SK-N-SH treated with all-trans-retinoic acid at 6 μM for 48 hours (cell line): ENCODE measurements at regions not wholly inside any gene's neighbourhood (a gene's known extent, or its start where the extent isn't known, plus 50 kb on each side); places are given as distances from the start of the nearest gene placed in this dataset.

Experiments
- ATAC-seq: fragments of 200-7000 bp; cut with Tn5 transposase; 3 replicates; pipeline ENCODE4 v1.9.1; 2020; ENCODE audit warnings: mild to moderate bottlenecking, moderate library complexity
- ARNTL ChIP-seq: fragments of 450-650 bp; formaldehyde crosslinking; IDR thresholded peaks from 2 replicates; pipeline ENCODE4 v1.5.0; 2020; ENCODE audit warnings: low read depth, mild to moderate bottlenecking, moderate library complexity, borderline replicate concordance
- BACH2 ChIP-seq: fragments of 250-450 bp; sonication (Bioruptor Pico); IDR thresholded peaks from 2 replicates; pipeline ENCODE4 v1.9.0; 2021; ENCODE audit warnings: mild to moderate bottlenecking, borderline replicate concordance
- CREB5 ChIP-seq: fragments of 250-450 bp; sonication (Bioruptor Pico); IDR thresholded peaks from 2 replicates; pipeline ENCODE4 v1.5.1; 2020; ENCODE audit warnings: low read depth, mild to moderate bottlenecking, moderate library complexity
- CSDC2 ChIP-seq: fragments of 250-450 bp; sonication (Bioruptor Pico); IDR thresholded peaks from 2 replicates; pipeline ENCODE4 v1.5.0; 2020; ENCODE audit warnings: mild to moderate bottlenecking, moderate library complexity
- ESRRG ChIP-seq: fragments of 250-450 bp; sonication (Bioruptor Pico); IDR thresholded peaks from 2 replicates; pipeline ENCODE4 v1.6.1; 2021; ENCODE audit warnings: mild to moderate bottlenecking
- GLIS3 ChIP-seq: fragments of 250-450 bp; sonication (Bioruptor Pico); IDR thresholded peaks from 2 replicates; pipeline ENCODE4 v1.5.0; 2020; ENCODE audit warnings: mild to moderate bottlenecking, moderate library complexity
- ISL1 ChIP-seq: fragments of 250-450 bp; sonication (Bioruptor Pico); IDR thresholded peaks from 2 replicates; pipeline ENCODE4 v2.1.2; 2022; ENCODE audit warnings: mild to moderate bottlenecking, moderate library complexity
- PATZ1 ChIP-seq: fragments of 250-450 bp; sonication (Bioruptor Pico); IDR thresholded peaks from 2 replicates; pipeline ENCODE4 v1.8.0; 2020; ENCODE audit warnings: mild to moderate bottlenecking, moderate library complexity, borderline replicate concordance
- RARB ChIP-seq: fragments of 250-450 bp; sonication (Bioruptor Pico); IDR thresholded peaks from 2 replicates; pipeline ENCODE4 v1.8.0; 2021; ENCODE audit warnings: mild to moderate bottlenecking, moderate library complexity
- SNAI2 ChIP-seq: fragments of 250-450 bp; sonication (Bioruptor Pico); IDR thresholded peaks from 2 replicates; pipeline ENCODE4 v1.5.0; 2020; ENCODE audit warnings: mild to moderate bottlenecking, moderate library complexity
- TCF4 ChIP-seq: fragments of 250-450 bp; sonication (Bioruptor Pico); IDR thresholded peaks from 2 replicates; pipeline ENCODE4 v1.8.0; 2021; ENCODE audit warnings: mild to moderate bottlenecking, moderate library complexity, borderline replicate concordance
- TOX ChIP-seq: fragments of 250-450 bp; sonication (Bioruptor Pico); IDR thresholded peaks from 2 replicates; pipeline ENCODE4 v1.8.0; 2021; ENCODE audit warnings: mild to moderate bottlenecking, moderate library complexity, borderline replicate concordance
- TSHZ2 ChIP-seq: fragments of 250-450 bp; sonication (Bioruptor Pico); IDR thresholded peaks from 2 replicates; pipeline ENCODE4 v1.5.0; 2020; ENCODE audit warnings: mild to moderate bottlenecking, moderate library complexity
- ZC3H10 ChIP-seq: fragments of 250-450 bp; sonication (Bioruptor Pico); IDR thresholded peaks from 2 replicates; pipeline ENCODE4 v1.5.1; 2021; ENCODE audit warnings: mild to moderate bottlenecking, moderate library complexity
- ZFP3 ChIP-seq: fragments of 250-450 bp; sonication (Bioruptor Pico); IDR thresholded peaks from 2 replicates; pipeline ENCODE4 v1.5.0; 2020; ENCODE audit warnings: mild to moderate bottlenecking, moderate library complexity
- ZFP30 ChIP-seq: fragments of 450-650 bp; formaldehyde crosslinking; IDR thresholded peaks from 2 replicates; pipeline ENCODE4 v1.5.0; 2022; ENCODE audit warnings: mild to moderate bottlenecking, moderate library complexity
- ZNF70 ChIP-seq: fragments of 450-650 bp; formaldehyde crosslinking; IDR thresholded peaks from 2 replicates; pipeline ENCODE4 v1.5.0; 2020; ENCODE audit warnings: mild to moderate bottlenecking, moderate library complexity
- ZNF8 ChIP-seq: fragments of 450-650 bp; formaldehyde crosslinking; IDR thresholded peaks from 2 replicates; pipeline ENCODE4 v1.5.0; 2020; ENCODE audit warnings: mild to moderate bottlenecking, moderate library complexity
- TF ChIP-seq, protein P1 (sequence below): fragments of 250-450 bp; sonication (Bioruptor Pico); IDR thresholded peaks from 2 replicates; pipeline ENCODE4 v1.8.0; 2021; ENCODE audit warnings: low read depth, mild to moderate bottlenecking, moderate library complexity, borderline replicate concordance

- ATAC-seq: no peak
- no peak for TF ChIP-seq ARNTL (CRISPR knock-in tag)
- no peak for TF ChIP-seq ZC3H10 (CRISPR knock-in tag)
- no peak for TF ChIP-seq TCF4 (CRISPR knock-in tag)
- no peak for TF ChIP-seq ESRRG (CRISPR knock-in tag)
- no peak for TF ChIP-seq PATZ1 (CRISPR knock-in tag)
- TF ChIP-seq RARB (CRISPR knock-in tag): no peak
- TF ChIP-seq, all 23 proteins: peak for 0
Observed at GRCh38 chr6:106832766-106833510, 141.6 kb downstream of the CD24 start.

GRCh38 chr6:106830930-106831329 is 143.6 kb downstream of the CD24 start:
- TF ChIP-seq, protein P1, sequence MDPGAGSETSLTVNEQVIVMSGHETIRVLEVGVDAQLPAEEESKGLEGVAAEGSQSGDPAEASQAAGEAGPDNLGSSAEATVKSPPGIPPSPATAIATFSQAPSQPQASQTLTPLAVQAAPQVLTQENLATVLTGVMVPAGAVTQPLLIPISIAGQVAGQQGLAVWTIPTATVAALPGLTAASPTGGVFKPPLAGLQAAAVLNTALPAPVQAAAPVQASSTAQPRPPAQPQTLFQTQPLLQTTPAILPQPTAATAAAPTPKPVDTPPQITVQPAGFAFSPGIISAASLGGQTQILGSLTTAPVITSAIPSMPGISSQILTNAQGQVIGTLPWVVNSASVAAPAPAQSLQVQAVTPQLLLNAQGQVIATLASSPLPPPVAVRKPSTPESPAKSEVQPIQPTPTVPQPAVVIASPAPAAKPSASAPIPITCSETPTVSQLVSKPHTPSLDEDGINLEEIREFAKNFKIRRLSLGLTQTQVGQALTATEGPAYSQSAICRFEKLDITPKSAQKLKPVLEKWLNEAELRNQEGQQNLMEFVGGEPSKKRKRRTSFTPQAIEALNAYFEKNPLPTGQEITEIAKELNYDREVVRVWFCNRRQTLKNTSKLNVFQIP (CRISPR knock-in tag): no peak
- TF ChIP-seq RARB (CRISPR knock-in tag) (no peak), ISL1 (CRISPR knock-in tag) (no peak), ZFP3 (CRISPR knock-in tag) (no peak), BACH2 (CRISPR knock-in tag) (no peak), ESRRG (CRISPR knock-in tag) (no peak), TSHZ2 (no peak), GLIS3 (CRISPR knock-in tag) (no peak), TOX (no peak)

GRCh38 chr6:106829451-106829850 is 145.1 kb downstream of the CD24 start:
- TF ChIP-seq BACH2 (CRISPR knock-in tag) (no peak), ZFP30 (CRISPR knock-in tag) (no peak), ISL1 (CRISPR knock-in tag) (no peak), CREB5 (CRISPR knock-in tag) (no peak), ZNF70 (CRISPR knock-in tag) (no peak), CSDC2 (CRISPR knock-in tag) (no peak), SNAI2 (CRISPR knock-in tag) (no peak), PATZ1 (CRISPR knock-in tag) (no peak), ARNTL (CRISPR knock-in tag) (no peak), ZNF8 (no peak)
- ATAC-seq: no peak

More at GRCh38 chr6:106830930-106831329, 143.6 kb downstream of the CD24 start:
- no peak for ATAC-seq
